ENCODE measurements at regions not wholly inside any gene's neighbourhood (a gene's known extent, or its start where the extent isn't known, plus 50 kb on each side); places are given as distances from the start of the nearest gene placed in this dataset.

- H3K4me3 ChIP-seq (ENCODE audit: low read depth, low read length): no peak overlapping the region
- no peak for TF ChIP-seq CTCF (IDR thresholded peaks at IDR 0.05; ENCODE audit: borderline replicate concordance, insufficient read depth, low read depth, low read length)
These were observed 297.2 kb downstream of the C7orf25 start for GRCh38 chr7:42614636-42615035.

GRCh38 chr7:42611961-42612360 is 299.9 kb downstream of the C7orf25 start:
- no peak overlapping the region for H3K4me3 ChIP-seq (ENCODE audit: low read depth, low read length)
- TF ChIP-seq CTCF (IDR thresholded peaks at IDR 0.05; ENCODE audit: borderline replicate concordance, insufficient read depth, low read depth, low read length): no peak

- H3K4me3 ChIP-seq (ENCODE audit: low read depth, low read length): no peak overlapping the region
- no peak for TF ChIP-seq CTCF (IDR thresholded peaks at IDR 0.05; ENCODE audit: borderline replicate concordance, insufficient read depth, low read depth, low read length)
These were observed 300.5 kb downstream of the C7orf25 start for GRCh38 chr7:42611289-42611928.

- TF ChIP-seq CTCF (IDR thresholded peaks at IDR 0.05; ENCODE audit: borderline replicate concordance, insufficient read depth, low read depth, low read length): no peak
- no peak overlapping the region for H3K4me3 ChIP-seq (ENCODE audit: low read depth, low read length)
These were observed 305.5 kb downstream of the C7orf25 start for GRCh38 chr7:42606193-42606905.

- no peak overlapping the region for H3K4me3 ChIP-seq (ENCODE audit: low read depth, low read length)
- TF ChIP-seq CTCF (IDR thresholded peaks at IDR 0.05; ENCODE audit: borderline replicate concordance, insufficient read depth, low read depth, low read length): no peak
These were observed 306.3 kb downstream of the C7orf25 start for GRCh38 chr7:42605406-42606192.

GRCh38 chr7:42603496-42603895 is 308.4 kb downstream of the C7orf25 start:
- H3K4me3 ChIP-seq (ENCODE audit: low read depth, low read length): no peak overlapping the region

More at GRCh38 chr7:42603496-42603895, 308.4 kb downstream of the C7orf25 start:
- TF ChIP-seq CTCF (IDR thresholded peaks at IDR 0.05; ENCODE audit: borderline replicate concordance, insufficient read depth, low read depth, low read length): no peak

Measured in GM12875 (cell line).